AG09309 (cell line): ENCODE measurements at regions not wholly inside any gene's neighbourhood (a gene's known extent, or its start where the extent isn't known, plus 50 kb on each side); places are given as distances from the start of the nearest gene placed in this dataset.

Source experiments
- DNase-seq: peaks from one replicate; pipeline ENCODE4 v3.0.0-alpha.2; 2010; ENCODE audit warnings: low read depth
- H3K4me3 ChIP-seq: 2 replicates; pipeline ENCODE4 v1.5.1; 2011; ENCODE audit warnings: mild to moderate bottlenecking, low read depth, low read length, moderate library complexity; ENCODE audit not compliant: control insufficient read depth
- TF ChIP-seq, protein P1 (sequence below): IDR thresholded peaks from 2 replicates; pipeline ENCODE4 v1.5.1; 2011; ENCODE audit warnings: mild to moderate bottlenecking, low read depth, low read length, inconsistent platforms; ENCODE audit not compliant: insufficient read depth, control insufficient read depth; ENCODE audit errors: missing control alignments

- TF ChIP-seq, protein P1, sequence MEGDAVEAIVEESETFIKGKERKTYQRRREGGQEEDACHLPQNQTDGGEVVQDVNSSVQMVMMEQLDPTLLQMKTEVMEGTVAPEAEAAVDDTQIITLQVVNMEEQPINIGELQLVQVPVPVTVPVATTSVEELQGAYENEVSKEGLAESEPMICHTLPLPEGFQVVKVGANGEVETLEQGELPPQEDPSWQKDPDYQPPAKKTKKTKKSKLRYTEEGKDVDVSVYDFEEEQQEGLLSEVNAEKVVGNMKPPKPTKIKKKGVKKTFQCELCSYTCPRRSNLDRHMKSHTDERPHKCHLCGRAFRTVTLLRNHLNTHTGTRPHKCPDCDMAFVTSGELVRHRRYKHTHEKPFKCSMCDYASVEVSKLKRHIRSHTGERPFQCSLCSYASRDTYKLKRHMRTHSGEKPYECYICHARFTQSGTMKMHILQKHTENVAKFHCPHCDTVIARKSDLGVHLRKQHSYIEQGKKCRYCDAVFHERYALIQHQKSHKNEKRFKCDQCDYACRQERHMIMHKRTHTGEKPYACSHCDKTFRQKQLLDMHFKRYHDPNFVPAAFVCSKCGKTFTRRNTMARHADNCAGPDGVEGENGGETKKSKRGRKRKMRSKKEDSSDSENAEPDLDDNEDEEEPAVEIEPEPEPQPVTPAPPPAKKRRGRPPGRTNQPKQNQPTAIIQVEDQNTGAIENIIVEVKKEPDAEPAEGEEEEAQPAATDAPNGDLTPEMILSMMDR: no peak
- H3K4me3 ChIP-seq: no peak overlapping the region
- no peak for DNase-seq
These were observed 482.0 kb downstream of the SATB2 start for GRCh38 chr2:198975779-198976178.

DNA sequence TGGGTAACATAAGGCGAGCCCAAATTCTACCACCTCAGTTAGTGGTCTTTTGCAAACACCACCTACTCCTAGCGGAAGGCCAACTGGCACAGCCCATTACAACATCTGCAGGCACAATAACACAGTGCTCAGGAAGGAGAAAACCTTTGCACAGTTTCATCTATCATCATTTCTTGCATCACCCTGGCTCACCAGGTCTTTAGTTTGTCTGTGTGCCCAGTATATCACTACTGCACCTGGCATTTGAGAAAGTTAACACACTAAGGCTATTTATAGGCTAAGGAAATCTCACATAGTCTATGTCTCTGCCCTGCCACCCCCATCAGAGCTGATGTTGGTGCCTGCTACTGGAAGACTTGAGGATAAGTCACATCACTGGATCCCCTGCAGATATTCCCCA, 484.0 kb downstream of the SATB2 start:
- DNase-seq: no peak
- TF ChIP-seq, protein P1: no peak
- H3K4me3 ChIP-seq: no peak overlapping the region

- H3K4me3 ChIP-seq: no peak overlapping the region
- TF ChIP-seq, protein P1: no peak
- no peak for DNase-seq
These were observed 484.6 kb downstream of the SATB2 start for GRCh38 chr2:198973181-198973580.

- no peak for DNase-seq
- no peak overlapping the region for H3K4me3 ChIP-seq
- TF ChIP-seq, protein P1: no peak
These were observed 489.2 kb downstream of the SATB2 start for GRCh38 chr2:198968545-198968944.

- DNase-seq: no peak
- TF ChIP-seq, protein P1: no peak
- H3K4me3 ChIP-seq: no peak overlapping the region
These were observed 491.5 kb downstream of the SATB2 start for GRCh38 chr2:198966269-198966668.

DNA sequence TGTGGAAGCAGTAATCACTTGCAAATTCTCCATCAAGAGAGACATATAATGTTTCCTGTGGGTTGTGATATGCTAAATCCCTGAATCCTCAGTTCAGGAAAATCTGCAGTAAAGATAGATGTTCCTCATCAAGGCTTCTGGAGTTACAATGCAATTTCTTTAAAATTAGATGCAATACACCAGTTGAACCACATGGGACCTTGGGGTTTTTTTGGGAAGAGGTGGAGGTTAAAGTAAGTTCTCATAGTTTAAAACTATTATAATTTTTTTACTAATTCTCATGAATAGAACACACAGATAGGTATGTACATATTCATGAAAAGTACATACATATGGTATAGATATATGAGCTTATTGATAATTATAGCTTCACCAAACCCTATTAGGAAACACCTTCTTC, 496.2 kb downstream of the SATB2 start:
- no peak for DNase-seq
- TF ChIP-seq, protein P1: no peak
- H3K4me3 ChIP-seq: no peak overlapping the region

- TF ChIP-seq, protein P1: no peak
- H3K4me3 ChIP-seq: no peak overlapping the region
- DNase-seq: no peak
These were observed 500.6 kb downstream of the SATB2 start for GRCh38 chr2:198957181-198957580.
